Fibroblast of the aortic adventitia (primary cell): ENCODE measurements at regions not wholly inside any gene's neighbourhood (a gene's known extent, or its start where the extent isn't known, plus 50 kb on each side); places are given as distances from the start of the nearest gene placed in this dataset.
A peak's percentile ranks its signal among the peaks of the same experiment; 100 is the strongest.
"Not testable (repeated sequence)": the region's sequence is repeated elsewhere in the genome, so short reads cannot be mapped to it uniquely, and the experiment has no call there.

Experiments
- DNase-seq: peaks from one replicate; pipeline ENCODE4 v3.0.0-alpha.2; 2010; ENCODE audit warnings: low read depth
- H3K4me3 ChIP-seq: 2 replicates; pipeline ENCODE4 v1.5.1; 2011; ENCODE audit warnings: low read depth, mild to moderate bottlenecking, control low read depth, low read length, moderate library complexity
- CTCF ChIP-seq: IDR thresholded peaks from 2 replicates; pipeline ENCODE4 v1.5.1; 2011; ENCODE audit warnings: mild to moderate bottlenecking, low read length, control low read depth, inconsistent platforms; ENCODE audit not compliant: insufficient read depth

GRCh38 chr6:9315966-9316650 lies 880.8 kb upstream of the SLC35B3 start:
- TF ChIP-seq CTCF: no peak
- H3K4me3 ChIP-seq: no peak overlapping the region
- DNase-seq: no peak

GRCh38 chr6:9308284-9308683 lies 872.9 kb upstream of the SLC35B3 start:
- peak; percentile 1 for DNase-seq
- no peak overlapping the region for H3K4me3 ChIP-seq
- no peak for TF ChIP-seq CTCF

GRCh38 chr6:9307786-9308185 lies 872.4 kb upstream of the SLC35B3 start:
- no peak for DNase-seq
- no peak for TF ChIP-seq CTCF
- H3K4me3 ChIP-seq: no peak overlapping the region

GRCh38 chr6:9307187-9307586 lies 871.8 kb upstream of the SLC35B3 start:
- no peak for DNase-seq
- H3K4me3 ChIP-seq: no peak overlapping the region
- no peak for TF ChIP-seq CTCF

GRCh38 chr6:9295644-9296043 lies 860.3 kb upstream of the SLC35B3 start:
- H3K4me3 ChIP-seq: no peak overlapping the region
- no peak for TF ChIP-seq CTCF
- DNase-seq: no peak

- DNase-seq: peak; percentile 38
- H3K4me3 ChIP-seq: no peak overlapping the region
- no peak for TF ChIP-seq CTCF
Measured at GRCh38 chr6:9292975-9293374, 857.6 kb upstream of the SLC35B3 start.

- not testable (repeated sequence) for DNase-seq, H3K4me3 ChIP-seq
Measured at GRCh38 chr6:9290342-9290741, 855.0 kb upstream of the SLC35B3 start.
